SU-DHL-6 (cell line): ENCODE measurements at regions not wholly inside any gene's neighbourhood (a gene's known extent, or its start where the extent isn't known, plus 50 kb on each side); places are given as distances from the start of the nearest gene placed in this dataset.

Source experiments
- H2AFZ ChIP-seq: fragments of 200-600 bp; sonication (generic); 2 replicates; pipeline ENCODE4 v1.6.1; 2014; ENCODE audit warnings: low read depth, mild to moderate bottlenecking, moderate library complexity, mixed read lengths, antibody characterized with exemption, low read length; ENCODE audit not compliant: severe bottlenecking
- H3F3A ChIP-seq: fragments of 200-600 bp; shearing (Covaris generic); 2 replicates; pipeline ENCODE4 v1.6.0; 2016; ENCODE audit warnings: antibody characterized with exemption, mild to moderate bottlenecking; ENCODE audit not compliant: insufficient read depth
- H3K27ac ChIP-seq: fragments of 200-600 bp; sonication (generic); 2 replicates; pipeline ENCODE4 v1.5.1; 2016; ENCODE audit warnings: low read depth, mild to moderate bottlenecking, low read length, moderate library complexity, mixed read lengths
- H3K27me3 ChIP-seq: fragments of 200-600 bp; sonication (generic), shearing (Covaris generic); 2 replicates; pipeline ENCODE4 v1.6.0; 2014; ENCODE audit warnings: mild to moderate bottlenecking, low read length
- H3K36me3 ChIP-seq: fragments of 200-600 bp; sonication (generic); 2 replicates; pipeline ENCODE4 v1.6.1; 2014; ENCODE audit warnings: mild to moderate bottlenecking, low read length, mixed read lengths
- H3K4me2 ChIP-seq: fragments of 300-600, 200-600 bp; shearing (Covaris generic), sonication (generic); 2 replicates; pipeline ENCODE4 v1.6.0; 2014; ENCODE audit warnings: low read length, low read depth, mild to moderate bottlenecking; ENCODE audit not compliant: poor library complexity, severe bottlenecking
- H3K4me3 ChIP-seq: fragments of 200-600 bp; sonication (generic); 2 replicates; pipeline ENCODE4 v1.5.1; 2014; ENCODE audit warnings: antibody characterized with exemption, low read length, mild to moderate bottlenecking, mixed read lengths; ENCODE audit not compliant: insufficient read depth, poor library complexity, severe bottlenecking
- H3K79me2 ChIP-seq: fragments of 200-600 bp; sonication (generic); 2 replicates; pipeline ENCODE4 v1.6.1; 2014; ENCODE audit warnings: mild to moderate bottlenecking, low read length, moderate library complexity; ENCODE audit not compliant: insufficient read depth
- H3K9ac ChIP-seq: fragments of 200-600 bp; sonication (generic); 2 replicates; pipeline ENCODE4 v1.7.0; 2014; ENCODE audit warnings: mild to moderate bottlenecking, low read length
- H3K9me2 ChIP-seq: fragments of 200-600 bp; sonication (generic); replicated peaks from 2 replicates; pipeline ENCODE4 v1.6.1; 2014; ENCODE audit warnings: low read length; ENCODE audit not compliant: insufficient read depth
- H3K9me3 ChIP-seq: fragments of 200-600 bp; sonication (generic); 2 replicates; pipeline ENCODE4 v1.6.1; 2014; ENCODE audit warnings: low read length, mixed read lengths; ENCODE audit not compliant: insufficient read depth
- H4K20me1 ChIP-seq: fragments of 200-600 bp; sonication (generic); 2 replicates; pipeline ENCODE4 v1.6.1; 2014; ENCODE audit warnings: low read depth, mild to moderate bottlenecking, antibody characterized with exemption, low read length, moderate library complexity, mixed read lengths
- CTCF ChIP-seq: fragments of 200-600 bp; sonication (generic); IDR thresholded peaks from one replicate; pipeline ENCODE4 v1.5.1; 2017; ENCODE audit warnings: antibody characterized with exemption, mild to moderate bottlenecking, low read length, moderate library complexity; ENCODE audit not compliant: insufficient read depth, poor library complexity, severe bottlenecking
- EZH2phosphoT487 ChIP-seq: fragments of 200-600 bp; sonication (generic), shearing (Covaris generic); conservative IDR thresholded peaks from 2 replicates; pipeline ENCODE4 v1.6.1; 2018; ENCODE audit warnings: mild to moderate bottlenecking, antibody characterized with exemption, low read length, moderate library complexity, mixed read lengths

DNA sequence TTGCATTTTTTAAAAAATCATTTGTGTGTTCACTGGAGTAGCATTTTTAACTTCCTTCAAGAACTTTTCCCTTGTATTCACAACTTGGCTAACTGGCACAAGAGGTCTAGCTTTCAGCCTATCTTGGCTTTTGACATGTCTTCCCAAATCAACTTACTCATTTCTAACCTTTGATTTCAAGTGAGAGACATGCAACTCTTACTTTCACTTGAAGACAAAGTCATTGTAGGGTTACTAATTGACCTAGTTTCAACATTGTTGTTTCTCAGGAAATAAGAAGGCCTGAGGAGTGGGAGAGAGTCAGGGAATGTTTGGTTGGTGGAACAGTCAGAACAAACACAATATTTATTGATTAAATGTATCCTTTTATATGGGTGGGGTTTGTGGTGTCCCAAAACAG, 95.0 kb upstream of the C9orf72 start:
- no peaks in the 10 kb centered on the region for H3K79me2 ChIP-seq
- no peak overlapping the region for H2AFZ ChIP-seq
- H3K36me3 ChIP-seq = no peaks in the 10 kb centered on the region
- H3K27me3 ChIP-seq = no peaks in the 10 kb centered on the region
- H3K4me2 ChIP-seq = no peak overlapping the region
- no peak overlapping the region for H3K4me3 ChIP-seq
- H3K9me2 ChIP-seq = no peaks in the 10 kb centered on the region
- no peak overlapping the region for H3K27ac ChIP-seq
- no peaks in the 10 kb centered on the region for H4K20me1 ChIP-seq
- H3F3A ChIP-seq = no peaks in the 10 kb centered on the region
- no peaks in the 10 kb centered on the region for H3K9me3 ChIP-seq
- no peak for TF ChIP-seq EZH2phosphoT487
- no peak overlapping the region for H3K9ac ChIP-seq

GRCh38 chr9:27671636-27672035, 98.4 kb upstream of the C9orf72 start:
- Histone ChIP-seq H3K9me3 (no peaks in the 10 kb centered on the region), H3F3A (no peaks in the 10 kb centered on the region), H3K9ac (no peak overlapping the region), H2AFZ (no peak overlapping the region), H3K4me2 (no peak overlapping the region), H3K27me3 (no peaks in the 10 kb centered on the region), H3K27ac (no peak overlapping the region), H3K79me2 (no peaks in the 10 kb centered on the region), H3K9me2 (no peaks in the 10 kb centered on the region), H4K20me1 (no peaks in the 10 kb centered on the region), H3K4me3 (no peak overlapping the region), H3K36me3 (no peaks in the 10 kb centered on the region)
- TF ChIP-seq EZH2phosphoT487 (no peak), CTCF (no peak)

DNA sequence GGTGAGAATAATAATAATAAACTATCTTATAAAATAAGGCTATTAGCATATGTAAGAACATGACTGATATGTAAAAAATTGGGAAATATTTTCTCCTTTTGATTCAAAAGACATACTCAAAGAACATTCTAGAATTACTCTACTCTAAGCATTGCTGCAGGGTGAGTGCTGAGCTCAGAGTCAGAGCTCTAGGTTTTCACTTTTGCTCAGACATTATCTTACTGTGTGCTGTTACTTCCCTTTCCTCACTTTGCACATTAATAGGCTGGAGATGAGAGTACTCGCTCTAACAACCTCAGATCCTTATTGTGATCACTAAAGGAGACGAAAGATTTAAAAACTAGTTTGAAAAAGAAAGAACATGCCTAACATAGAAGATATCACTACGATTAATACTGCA, 99.4 kb upstream of the C9orf72 start:
- Histone ChIP-seq H3K9me3 (no peaks in the 10 kb centered on the region), H2AFZ (no peak overlapping the region), H3K4me3 (no peak overlapping the region), H3K27ac (no peak overlapping the region), H3F3A (no peaks in the 10 kb centered on the region), H3K9ac (no peak overlapping the region), H3K4me2 (no peak overlapping the region), H3K79me2 (no peaks in the 10 kb centered on the region), H4K20me1 (no peaks in the 10 kb centered on the region), H3K36me3 (no peaks in the 10 kb centered on the region), H3K9me2 (no peaks in the 10 kb centered on the region), H3K27me3 (no peaks in the 10 kb centered on the region)
- TF ChIP-seq CTCF (no peak), EZH2phosphoT487 (no peak)

GRCh38 chr9:27673641-27674040, 100.4 kb upstream of the C9orf72 start:
- Histone ChIP-seq H3K4me2 (no peak overlapping the region), H3K9me2 (no peaks in the 10 kb centered on the region), H3K36me3 (no peaks in the 10 kb centered on the region), H4K20me1 (no peaks in the 10 kb centered on the region), H3K9me3 (no peaks in the 10 kb centered on the region), H3K79me2 (no peaks in the 10 kb centered on the region), H3K4me3 (no peak overlapping the region), H3F3A (no peaks in the 10 kb centered on the region), H3K27me3 (no peaks in the 10 kb centered on the region), H2AFZ (no peak overlapping the region), H3K9ac (no peak overlapping the region), H3K27ac (no peak overlapping the region)
- TF ChIP-seq CTCF = no peak
- no peak for TF ChIP-seq EZH2phosphoT487
